ENCODE measurements at regions not wholly inside any gene's neighbourhood (a gene's known extent, or its start where the extent isn't known, plus 50 kb on each side); places are given as distances from the start of the nearest gene placed in this dataset.

- TF ChIP-seq CTCF (IDR thresholded peaks at IDR 0.05 in 8 of 11, conservative IDR thresholded peaks at IDR 0.05 in 3 of 11) (no peak), POLR2A (IDR thresholded peaks at IDR 0.05) (no peak)
Measured at GRCh38 chrX:122218666-122219065, 965.4 kb upstream of the GRIA3 start.

Data from spleen (tissue), 7 donors.